GM11168 (cell line): ENCODE measurements at regions not wholly inside any gene's neighbourhood (a gene's known extent, or its start where the extent isn't known, plus 50 kb on each side); places are given as distances from the start of the nearest gene placed in this dataset.
"Not testable (repeated sequence)": the region's sequence is repeated elsewhere in the genome, so short reads cannot be mapped to it uniquely, and the experiment has no call there.

ENCODE experiments used
- in situ Hi-C: fragments of 300-500 bp; cut with MboI; formaldehyde crosslinking; loops from one replicate; pipeline ENCODE4 v1.12.0; 2022; ENCODE audit warnings: low sequenced_read_pairs; ENCODE audit not compliant: unreplicated experiment

DNA sequence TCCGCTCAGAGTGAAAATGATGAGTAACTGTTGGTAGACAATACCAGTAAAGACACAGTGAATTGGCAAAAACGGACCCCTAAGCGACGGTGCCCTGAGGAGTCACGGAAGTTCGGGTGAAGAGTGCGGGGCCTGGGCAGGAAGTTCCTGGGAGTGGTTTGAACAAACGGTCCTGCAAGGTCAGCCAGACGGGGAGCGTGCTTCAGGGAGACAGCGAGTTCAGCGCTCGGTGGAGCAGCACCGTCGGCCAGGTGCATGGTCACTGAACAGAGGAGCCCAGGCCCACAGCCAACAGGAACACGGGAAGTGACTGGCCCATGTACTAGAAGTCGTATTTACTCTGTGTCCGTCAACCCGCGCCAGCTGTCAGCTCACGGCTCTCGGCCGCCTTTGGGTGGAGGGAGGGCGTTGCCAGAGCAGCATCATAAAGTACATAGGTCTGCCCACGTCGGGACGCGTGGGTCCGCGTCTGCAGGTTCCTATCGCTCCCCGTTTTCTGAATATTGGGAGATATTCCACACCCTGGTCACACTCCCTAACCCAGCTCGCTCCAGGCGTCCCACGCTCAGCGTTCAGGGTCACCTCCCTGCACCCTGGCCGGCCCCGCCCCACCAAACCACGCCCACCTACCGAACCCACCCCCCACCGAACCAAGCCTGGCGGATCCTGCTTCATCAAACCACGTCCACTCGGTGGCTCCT lies 75.6 kb upstream of the UXS1 start:
- in situ Hi-C loops, result loop anchor here (25.0 kb wide), 1 partner anchor 268 kb away; no protein-coding TSS in a partner anchor

- in situ Hi-C loops, result loop anchor here (25.0 kb wide), 1 partner anchor 269 kb away; no protein-coding TSS in a partner anchor
Measured at GRCh38 chr2:106267997-106268396, 73.9 kb upstream of the UXS1 start.

GRCh38 chr2:106261871-106262321 lies 67.8 kb upstream of the UXS1 start:
- in situ Hi-C loops, result loop anchor here (25.0 kb wide), 1 partner anchor 275 kb away; no protein-coding TSS in a partner anchor

GRCh38 chr2:106258859-106259258 lies 64.8 kb upstream of the UXS1 start:
- in situ Hi-C loops, result loop anchor here (10.0 to 25.0 kb wide), 2 partner anchors 278 to 1666 kb away; no protein-coding TSS in a partner anchor

DNA sequence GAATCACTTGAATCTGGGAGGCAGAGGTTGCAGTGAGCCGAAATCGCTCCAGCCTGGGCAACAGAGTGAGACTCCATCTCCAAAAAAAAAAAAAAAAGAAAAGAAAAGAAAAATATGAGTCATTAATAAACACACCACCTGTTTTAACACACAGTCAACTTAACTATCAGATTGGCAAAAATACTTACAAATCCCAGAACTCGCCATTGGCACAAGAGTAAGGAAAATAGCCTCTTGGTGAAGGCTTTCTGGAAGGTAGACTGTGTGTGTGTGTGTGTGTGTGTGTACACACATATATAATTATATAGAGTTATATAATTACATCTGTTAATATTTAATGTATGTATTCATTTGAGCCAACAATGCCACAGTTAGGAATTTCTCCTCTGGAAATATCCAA lies 63.7 kb upstream of the UXS1 start:
- in situ Hi-C loops, result loop anchor here (10.0 to 25.0 kb wide), 2 partner anchors 279 to 1667 kb away; no protein-coding TSS in a partner anchor

GRCh38 chr2:106257135-106257534 lies 63.0 kb upstream of the UXS1 start:
- in situ Hi-C loops, result loop anchor here (10.0 to 25.0 kb wide), 2 partner anchors 280 to 1668 kb away; no protein-coding TSS in a partner anchor

DNA sequence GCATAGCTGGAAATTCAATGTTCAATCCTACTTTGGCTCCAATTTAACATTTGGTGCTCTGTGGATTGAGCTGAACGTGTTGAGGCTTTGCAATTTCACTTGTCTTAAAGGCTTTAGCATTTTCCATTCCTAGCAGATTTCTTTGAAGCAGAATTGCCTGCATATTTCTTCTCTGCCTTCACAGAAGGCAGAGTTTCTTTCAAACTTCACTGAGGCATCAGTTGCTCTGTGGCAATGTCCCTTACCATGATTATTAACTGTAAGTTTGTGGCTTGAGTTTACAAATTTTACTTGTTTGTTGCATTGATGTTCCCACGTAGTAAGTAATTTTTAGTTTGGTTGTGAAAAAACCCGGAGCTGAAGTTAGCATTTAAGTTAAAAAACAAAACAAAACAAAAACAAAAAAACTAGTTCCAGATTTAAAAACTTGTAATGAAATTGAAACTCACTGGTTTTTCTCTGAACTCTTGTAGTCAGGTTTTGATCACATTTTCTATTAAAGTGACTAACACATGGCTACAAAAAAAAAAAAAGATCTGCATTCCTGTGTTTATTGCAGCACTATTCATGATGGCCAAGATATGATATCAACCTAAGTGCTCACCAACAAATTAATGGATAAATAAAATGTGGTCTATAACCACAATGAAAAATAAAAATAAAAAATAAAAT lies 55.2 kb upstream of the UXS1 start:
- in situ Hi-C loops, result not testable (repeated sequence)

DNA sequence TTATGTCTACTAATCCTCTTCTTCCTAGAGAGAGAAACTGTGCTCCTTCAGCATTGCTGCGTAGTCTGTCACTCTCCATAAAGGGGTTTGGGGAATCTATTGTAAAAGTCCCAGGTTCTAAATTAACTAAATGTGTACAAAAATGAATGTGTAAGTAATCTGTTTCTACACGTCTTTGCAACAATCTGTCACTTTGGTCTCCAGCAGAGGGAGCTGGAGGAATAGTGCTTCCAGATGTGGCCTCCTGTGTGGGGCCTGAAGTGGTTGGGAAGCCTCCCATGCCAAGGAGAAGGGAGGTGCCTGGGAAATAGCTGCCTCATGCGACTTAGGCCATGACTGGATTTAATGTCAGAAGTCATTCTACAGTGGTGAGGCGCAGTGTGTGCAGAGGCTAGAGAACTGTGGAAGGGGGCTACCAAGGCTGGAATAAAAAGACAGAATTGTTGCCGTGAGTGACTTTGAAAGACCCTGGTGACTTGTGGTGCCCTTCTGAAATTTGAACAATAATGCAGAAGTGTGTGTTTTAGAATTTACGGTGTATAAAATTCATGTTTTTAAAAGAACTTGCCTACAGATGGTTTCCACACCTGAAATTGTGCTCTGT lies 54.5 kb upstream of the UXS1 start:
- in situ Hi-C loops, result not testable (repeated sequence)
